D341Med (cell line): ENCODE measurements at regions not wholly inside any gene's neighbourhood (a gene's known extent, or its start where the extent isn't known, plus 50 kb on each side); places are given as distances from the start of the nearest gene placed in this dataset.

Experiments used
- DNase-seq: peaks from one replicate; pipeline ENCODE4 v3.0.0; 2012; ENCODE audit warnings: low spot score

GRCh38 chr2:18182861-18183260, 304.4 kb downstream of the KCNS3 start:
- DNase-seq: no peak

DNA sequence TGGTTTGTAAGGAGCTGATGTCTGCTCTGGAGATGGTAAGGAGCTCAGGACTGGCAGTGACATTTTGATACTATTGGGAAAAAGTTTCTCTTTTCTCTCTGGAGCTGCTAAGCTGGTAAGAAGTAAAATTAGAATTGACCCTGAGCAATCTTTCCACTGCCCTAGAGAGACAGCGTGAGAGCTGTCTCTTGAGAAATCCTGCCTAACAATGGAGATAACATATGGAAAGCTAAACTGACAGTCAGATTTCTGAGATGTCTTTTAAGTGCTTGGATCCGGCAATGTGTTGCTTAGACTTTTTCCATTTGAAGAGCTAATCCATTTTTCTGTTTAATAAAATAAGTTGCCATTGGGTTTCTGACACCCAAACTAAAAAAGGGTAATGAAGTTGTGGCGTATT, 302.4 kb downstream of the KCNS3 start:
- no peak for DNase-seq

DNA sequence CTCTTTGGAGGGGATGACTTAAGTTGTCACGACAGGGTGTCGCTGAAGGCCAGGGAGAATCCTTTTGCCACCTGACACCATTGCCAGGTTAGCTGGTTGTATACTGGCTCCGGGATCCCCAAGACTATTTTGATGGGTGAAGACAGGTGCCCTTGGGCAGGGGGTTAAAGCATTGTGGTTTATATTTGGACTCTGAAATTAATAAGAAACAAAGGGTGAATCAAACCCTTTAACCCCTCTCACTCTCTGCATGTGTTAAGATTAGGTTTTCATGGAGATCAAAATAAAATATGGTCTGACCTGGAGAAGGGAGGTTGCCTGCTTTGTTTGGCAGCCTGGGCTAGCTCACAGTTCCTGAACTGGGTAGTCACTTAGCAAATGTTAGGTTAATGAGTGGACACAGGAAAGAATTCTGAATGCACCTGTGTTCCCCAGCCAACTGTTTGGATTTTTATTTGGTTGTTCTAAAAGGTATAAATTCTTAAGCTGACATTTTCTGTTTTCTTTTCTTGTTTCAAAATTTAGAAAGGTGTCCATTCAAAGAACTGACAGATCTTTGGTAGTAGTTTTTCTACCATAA, 301.7 kb downstream of the KCNS3 start:
- DNase-seq: no peak

DNA sequence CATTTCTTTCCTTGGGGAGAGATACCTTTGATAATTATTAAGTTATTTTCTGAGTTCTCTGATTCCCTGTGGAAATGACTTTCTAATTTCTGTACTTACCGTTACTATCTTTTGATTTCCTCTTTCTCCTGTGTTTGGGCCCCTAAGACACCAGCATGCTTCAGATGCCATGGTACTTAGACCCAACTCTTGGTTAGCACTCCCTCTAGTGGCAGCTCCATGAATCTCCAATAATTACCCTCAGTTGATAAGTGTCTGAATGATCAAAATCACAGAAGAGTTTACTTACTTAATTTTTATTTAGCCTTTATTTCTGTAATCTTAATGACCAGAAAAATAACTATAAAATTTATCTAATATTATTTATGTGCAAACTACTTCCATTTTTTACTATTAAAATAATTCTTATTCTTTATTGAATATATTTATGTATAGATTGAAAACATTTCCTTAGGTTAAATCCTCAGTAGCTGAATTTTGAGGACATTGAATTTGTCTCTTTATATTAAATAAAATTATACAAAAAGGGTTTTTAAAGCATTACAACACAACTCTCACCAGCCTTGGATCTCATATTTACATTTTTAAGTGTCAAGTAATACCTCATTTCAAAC, 300.4 kb downstream of the KCNS3 start:
- DNase-seq: peak; percentile 43

DNA sequence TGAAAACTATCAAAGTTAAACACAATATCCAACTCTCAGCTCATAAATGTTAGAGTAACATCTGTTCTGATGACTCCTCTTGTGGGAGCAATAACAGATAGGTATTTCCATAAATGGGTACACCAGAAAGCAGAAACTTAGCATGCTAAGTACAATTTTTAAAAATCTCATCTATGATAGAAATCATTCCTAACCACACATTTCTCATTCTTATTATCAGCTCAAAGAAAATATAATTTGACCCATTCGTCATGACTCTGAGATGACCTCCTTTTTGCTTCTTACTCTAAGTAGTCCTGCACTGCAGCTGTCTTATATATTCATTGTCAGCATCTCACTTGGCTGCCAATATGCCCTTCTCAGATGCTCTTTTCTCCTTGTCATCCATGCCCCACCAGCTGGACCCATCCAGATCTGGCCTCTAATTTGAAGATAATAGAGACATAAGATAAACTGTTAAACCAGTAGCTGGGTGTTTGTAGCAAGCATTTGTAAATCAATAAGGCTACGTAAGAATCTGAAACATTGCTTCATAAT, 298.3 kb downstream of the KCNS3 start:
- DNase-seq: no peak

DNA sequence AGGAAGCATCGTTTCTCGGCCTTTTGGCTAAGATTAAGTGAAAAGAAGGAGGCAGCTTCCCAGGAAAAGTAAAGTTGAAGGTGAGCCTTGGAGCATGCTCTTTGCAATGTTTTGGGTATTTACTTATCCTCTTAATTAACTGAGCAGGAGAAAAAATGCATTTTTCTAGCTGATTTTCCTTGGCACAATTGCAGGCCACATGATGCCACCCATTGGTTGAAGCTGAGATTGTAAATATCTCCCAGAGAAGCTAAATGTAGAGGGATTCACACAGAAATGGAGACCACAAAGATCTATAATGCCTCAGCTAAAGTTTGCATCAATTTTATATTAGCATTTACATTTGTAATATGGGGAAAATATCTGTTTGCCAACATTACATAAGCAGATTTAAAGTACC, 294.1 kb downstream of the KCNS3 start:
- no peak for DNase-seq

DNA sequence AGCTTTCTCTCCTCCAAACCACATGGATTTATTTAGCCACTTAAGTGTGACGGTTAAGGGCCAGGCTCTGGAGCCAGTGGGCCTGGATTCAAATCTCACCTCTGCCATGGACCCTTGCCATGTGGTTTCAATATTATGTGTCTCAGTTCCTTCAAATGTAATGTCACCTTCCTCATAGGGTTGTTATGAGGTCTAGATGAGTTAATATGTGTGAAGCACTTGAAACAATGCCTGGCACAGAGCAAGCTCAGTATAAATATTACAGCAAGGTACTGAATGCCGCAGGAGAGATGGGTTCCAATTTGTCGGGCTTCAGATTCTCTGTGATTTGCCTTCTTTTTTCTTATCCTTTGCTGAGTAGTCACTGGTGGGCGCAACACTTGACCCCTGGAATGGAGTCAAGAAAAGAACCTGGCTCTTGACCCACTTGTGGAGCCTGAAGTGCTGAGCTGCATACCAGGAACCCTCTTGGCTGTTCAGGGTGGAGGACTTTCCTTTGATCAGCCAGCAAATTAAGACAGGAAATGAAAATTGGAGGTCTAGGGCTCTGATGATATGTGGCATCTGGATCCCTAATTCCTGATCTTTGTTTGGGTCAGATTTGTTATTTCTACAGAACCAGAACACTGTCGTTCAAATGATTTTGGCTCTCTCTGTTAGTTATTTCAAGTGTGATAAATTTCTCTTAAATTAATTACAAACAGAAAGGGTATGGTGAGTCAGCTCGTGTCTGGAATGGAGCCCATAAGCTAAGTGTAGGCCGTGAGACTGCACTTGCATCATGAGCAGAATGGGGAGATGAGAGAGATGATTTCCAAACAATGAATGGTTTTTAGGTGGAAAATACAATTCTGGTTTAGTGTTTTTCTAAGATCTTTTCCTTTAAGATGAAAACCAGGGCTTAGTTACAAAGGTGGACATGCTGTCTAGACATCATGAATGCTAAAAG, 293.0 kb downstream of the KCNS3 start:
- DNase-seq: no peak

- DNase-seq: no peak
Measured at GRCh38 chr2:18170642-18171041, 292.2 kb downstream of the KCNS3 start.

DNA sequence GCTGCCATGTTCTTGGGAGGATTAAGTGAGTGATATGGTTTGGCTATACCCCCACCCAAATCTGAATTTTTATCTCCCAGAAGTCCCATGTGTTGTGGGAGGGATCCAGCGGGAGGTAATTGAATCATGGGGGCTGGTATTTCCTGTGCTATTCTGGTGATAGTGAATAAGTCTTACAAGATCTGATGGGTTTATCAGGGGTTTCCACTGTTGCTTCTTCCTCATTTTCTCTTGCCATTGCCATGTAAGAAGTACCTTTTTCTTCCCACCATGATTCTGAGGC, 291.4 kb downstream of the KCNS3 start:
- DNase-seq: no peak

GRCh38 chr2:18169121-18169892, 290.8 kb downstream of the KCNS3 start:
- no peak for DNase-seq

GRCh38 chr2:18167871-18168270, 289.4 kb downstream of the KCNS3 start:
- no peak for DNase-seq

DNA sequence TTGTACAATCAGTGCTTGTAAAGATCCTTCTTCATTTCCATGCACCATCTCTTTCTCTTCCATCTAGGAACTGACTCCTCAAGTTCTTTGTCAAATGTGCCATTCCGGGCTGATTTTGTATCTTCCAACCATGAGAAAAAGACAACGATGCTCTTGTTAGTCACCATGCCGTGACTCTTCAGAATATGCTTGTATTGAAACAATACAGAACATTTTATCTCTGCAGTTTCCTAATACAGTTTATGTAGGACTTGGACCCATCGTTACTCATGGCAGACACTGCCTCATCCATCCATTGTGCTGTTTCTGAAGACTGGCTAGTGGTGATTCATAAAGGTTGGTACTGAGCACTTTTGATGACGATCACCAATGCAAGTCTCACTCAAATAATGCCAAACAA, 283.2 kb downstream of the KCNS3 start:
- DNase-seq: no peak

DNA sequence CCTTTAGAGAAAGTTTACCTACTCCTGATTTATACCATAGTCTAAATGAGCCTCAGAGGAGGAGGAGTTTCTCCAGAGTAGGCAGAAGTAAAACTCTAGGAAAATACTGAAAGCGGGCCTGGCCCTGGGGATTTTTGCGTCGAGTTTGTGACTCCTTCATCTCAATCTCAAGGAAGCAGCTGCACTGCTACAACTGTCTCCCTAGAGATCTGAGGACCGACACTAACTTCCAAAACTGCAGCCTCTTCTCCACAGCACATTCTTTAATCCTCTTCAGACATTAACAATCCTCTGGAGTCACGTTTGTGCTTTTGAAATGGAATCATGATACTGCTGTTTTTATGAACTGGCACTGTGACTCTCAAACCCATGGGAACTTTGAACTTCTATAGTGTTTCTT, 281.4 kb downstream of the KCNS3 start:
- no peak for DNase-seq

DNA sequence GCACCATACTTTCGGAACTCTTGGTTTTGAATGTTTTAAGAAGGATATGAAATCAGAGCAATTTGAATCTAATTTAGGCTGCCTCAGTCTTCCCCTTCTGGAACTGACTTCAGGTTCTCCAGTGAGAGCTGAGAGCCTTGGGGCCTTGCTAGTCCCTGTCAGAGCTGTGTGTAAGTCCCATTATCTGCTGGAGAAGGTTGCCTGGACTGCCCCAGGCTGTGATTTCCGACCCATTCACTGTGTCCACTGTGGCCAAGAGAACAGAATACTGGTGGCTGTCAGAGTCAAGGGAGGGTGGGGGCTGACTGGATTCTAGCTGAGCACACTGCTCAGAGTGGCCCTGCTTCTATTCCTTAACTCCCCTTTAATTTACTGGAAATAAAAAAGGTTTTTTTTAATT, 278.0 kb downstream of the KCNS3 start:
- DNase-seq: no peak

DNA sequence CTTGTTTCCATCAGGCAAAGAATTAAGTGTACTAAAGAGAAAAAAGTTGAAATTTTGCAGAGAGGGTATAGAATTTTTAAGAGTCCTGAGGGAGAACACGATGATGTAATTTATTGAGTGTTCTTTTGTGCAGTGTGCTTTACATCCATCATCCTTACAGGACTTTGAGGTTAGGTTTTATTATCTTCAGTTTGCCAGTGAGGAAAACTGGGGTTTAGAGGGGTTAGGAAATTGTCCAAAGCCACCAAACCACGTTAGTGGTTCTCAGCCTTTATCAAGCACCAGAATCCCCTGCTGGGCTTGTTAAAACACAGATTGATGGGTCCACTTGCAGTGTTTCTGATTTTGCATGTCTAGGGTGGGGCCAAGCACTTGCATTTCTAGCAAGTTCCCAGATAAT, 277.5 kb downstream of the KCNS3 start:
- no peak for DNase-seq

DNA sequence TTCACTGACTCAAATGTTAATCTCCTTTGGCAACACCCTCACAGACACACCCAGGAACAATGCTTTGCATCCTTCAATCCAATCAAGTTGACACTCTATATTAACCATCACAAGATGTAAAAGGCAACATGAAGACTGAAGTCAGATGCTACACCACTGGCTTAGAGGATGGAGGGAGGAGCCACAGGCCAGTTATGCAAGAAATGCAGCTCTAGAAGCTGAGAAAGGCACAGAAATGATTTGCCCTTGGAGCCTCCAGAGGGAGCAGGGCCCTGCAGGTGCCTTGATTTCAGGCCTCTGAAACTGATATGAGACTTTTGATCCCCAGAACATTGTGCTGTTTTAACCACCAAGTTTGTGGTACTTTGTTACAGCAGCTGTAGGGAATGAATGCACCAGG, 276.3 kb downstream of the KCNS3 start:
- no peak for DNase-seq

GRCh38 chr2:18154259-18154658, 275.8 kb downstream of the KCNS3 start:
- DNase-seq: no peak

DNA sequence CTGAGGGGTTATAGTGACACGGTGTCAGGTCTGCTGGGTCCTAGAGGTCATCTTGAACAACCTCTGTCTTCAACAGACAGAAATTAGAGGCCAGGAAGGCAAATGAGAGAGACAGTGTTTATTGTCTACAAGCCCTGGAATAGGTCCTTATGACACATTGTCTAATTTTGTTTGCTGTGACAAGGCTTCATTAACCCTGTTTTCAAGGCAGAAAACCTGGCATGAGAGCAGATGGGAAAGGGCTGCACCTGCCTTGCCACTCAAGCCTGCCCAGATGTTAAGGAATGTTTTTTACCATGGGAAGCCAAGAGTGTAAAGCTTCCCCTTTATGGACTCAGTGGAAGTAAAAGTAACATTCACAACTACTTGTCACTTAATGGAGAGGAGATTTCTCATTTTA, 275.3 kb downstream of the KCNS3 start:
- DNase-seq: no peak

- no peak for DNase-seq
Measured at GRCh38 chr2:18151237-18151636, 272.8 kb downstream of the KCNS3 start.

DNA sequence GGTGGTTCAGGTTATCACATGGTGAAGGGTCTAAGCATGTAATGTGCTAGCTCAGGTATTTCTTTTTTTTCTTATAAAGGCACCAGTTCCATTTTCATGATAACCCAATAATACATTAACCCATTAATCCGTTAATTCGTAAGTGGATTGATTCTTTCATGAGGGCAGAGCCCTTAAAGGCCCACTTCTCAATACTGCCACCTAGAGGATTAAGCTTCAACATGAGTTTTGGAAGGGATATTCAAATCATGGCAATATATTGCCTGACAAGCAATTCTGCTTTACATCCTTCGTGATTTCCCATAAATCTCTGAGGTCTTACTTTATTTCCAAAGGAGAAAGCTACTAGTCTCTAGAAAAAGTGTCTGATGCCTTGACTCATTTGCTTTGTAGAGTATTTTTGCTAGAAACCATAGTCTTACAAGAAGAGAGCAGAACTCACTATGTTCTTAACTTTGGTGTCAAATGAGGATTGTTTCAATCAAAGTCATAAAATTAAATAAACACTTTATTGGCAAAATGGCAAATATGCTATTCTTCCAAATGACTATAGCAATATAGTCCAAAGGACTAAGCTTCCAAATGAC, 271.3 kb downstream of the KCNS3 start:
- DNase-seq: no peak

DNA sequence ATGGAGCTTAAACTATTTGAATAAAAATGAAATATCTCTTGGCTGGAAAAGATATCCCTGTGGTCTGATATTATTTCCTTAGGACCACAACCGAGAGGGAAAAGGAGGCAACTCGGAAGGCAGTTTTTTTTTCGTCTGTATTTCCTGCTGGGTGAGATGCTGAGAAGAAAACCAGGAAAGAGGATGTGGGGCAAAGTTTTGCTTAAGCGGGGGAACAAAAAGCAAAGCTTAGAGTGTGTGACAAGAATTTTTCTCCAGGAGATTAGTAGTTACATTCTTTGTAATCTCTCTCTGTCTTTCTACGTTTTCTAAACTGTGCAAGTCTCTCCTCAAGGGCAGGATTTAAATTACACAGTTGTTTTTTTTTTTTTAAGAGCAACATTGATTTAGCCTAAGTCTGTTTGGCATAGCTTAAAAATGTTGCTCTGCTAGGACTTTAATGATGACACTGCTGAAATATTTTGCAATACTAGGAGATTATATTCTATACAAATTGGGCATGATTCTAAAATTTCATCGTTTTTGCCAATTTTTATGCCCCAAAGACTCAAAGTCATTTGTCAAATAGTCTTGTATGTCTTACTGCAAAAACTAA, 258.5 kb downstream of the KCNS3 start:
- DNase-seq: no peak

GRCh38 chr2:18133310-18133709, 254.8 kb downstream of the KCNS3 start:
- no peak for DNase-seq
